ENCODE measurements at regions not wholly inside any gene's neighbourhood (a gene's known extent, or its start where the extent isn't known, plus 50 kb on each side); places are given as distances from the start of the nearest gene placed in this dataset.

DNA sequence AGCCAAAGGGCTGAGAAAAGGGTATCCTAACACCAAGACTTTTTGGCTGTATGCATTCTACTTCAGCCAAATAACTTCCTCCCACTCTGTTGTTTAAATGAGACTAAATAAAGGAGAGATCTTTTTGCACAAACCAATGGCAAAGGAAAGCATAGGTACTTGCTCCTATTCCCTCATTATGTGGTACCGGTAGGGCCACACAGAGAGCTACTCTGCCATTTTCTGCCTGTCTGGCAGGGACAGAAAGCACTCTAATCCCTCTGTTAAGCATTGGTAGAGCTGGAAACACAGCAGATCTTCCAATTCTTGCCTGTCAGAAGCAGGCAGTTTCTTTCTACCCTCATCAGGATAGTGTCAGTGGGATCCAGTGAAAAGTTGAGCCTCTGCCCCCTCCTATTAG is 918.3 kb upstream of the TMEFF2 start:
- DNase-seq (ENCODE audit: extremely low spot score, unreplicated experiment): no peak
- Mint-ChIP-seq H3K4me1 (ENCODE audit: unreplicated experiment) (no peaks in the 10 kb centered on the region), H3K36me3 (ENCODE audit: unreplicated experiment) (no peaks in the 10 kb centered on the region), H3K27ac (ENCODE audit: unreplicated experiment) (no peak overlapping the region), H3K9me3 (ENCODE audit: unreplicated experiment) (no peaks in the 10 kb centered on the region), H3K27me3 (ENCODE audit: unreplicated experiment) (no peaks in the 10 kb centered on the region), H3K4me3 (ENCODE audit: unreplicated experiment) (no peak overlapping the region)
- TF ChIP-seq, protein P1, sequence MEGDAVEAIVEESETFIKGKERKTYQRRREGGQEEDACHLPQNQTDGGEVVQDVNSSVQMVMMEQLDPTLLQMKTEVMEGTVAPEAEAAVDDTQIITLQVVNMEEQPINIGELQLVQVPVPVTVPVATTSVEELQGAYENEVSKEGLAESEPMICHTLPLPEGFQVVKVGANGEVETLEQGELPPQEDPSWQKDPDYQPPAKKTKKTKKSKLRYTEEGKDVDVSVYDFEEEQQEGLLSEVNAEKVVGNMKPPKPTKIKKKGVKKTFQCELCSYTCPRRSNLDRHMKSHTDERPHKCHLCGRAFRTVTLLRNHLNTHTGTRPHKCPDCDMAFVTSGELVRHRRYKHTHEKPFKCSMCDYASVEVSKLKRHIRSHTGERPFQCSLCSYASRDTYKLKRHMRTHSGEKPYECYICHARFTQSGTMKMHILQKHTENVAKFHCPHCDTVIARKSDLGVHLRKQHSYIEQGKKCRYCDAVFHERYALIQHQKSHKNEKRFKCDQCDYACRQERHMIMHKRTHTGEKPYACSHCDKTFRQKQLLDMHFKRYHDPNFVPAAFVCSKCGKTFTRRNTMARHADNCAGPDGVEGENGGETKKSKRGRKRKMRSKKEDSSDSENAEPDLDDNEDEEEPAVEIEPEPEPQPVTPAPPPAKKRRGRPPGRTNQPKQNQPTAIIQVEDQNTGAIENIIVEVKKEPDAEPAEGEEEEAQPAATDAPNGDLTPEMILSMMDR (IDR thresholded peaks at IDR 0.05): no peak

DNA sequence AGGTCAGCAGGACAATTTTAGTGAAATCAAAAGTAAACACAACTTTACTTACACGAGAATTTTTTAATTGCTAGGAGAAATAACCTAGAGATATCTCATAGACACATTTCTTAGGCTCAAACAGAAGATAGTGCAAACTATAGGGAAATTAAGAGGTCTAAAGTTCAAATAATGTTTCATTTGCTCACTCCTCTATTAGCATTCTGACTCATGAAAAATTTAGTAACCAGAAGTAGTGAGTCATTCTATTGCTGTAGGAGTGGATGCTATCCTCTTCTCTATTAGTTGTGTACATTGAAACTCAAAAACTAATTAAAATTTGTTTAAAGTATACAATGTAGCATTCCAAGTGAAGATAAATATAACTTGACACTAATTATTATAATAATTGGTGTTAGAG is 908.3 kb upstream of the TMEFF2 start:
- Mint-ChIP-seq H3K27me3 (ENCODE audit: unreplicated experiment) (no peaks in the 10 kb centered on the region), H3K4me1 (ENCODE audit: unreplicated experiment) (peaks cover 2% of the 10 kb centered on the region)
- TF ChIP-seq, protein P1 (IDR thresholded peaks at IDR 0.05): no peak

DNA sequence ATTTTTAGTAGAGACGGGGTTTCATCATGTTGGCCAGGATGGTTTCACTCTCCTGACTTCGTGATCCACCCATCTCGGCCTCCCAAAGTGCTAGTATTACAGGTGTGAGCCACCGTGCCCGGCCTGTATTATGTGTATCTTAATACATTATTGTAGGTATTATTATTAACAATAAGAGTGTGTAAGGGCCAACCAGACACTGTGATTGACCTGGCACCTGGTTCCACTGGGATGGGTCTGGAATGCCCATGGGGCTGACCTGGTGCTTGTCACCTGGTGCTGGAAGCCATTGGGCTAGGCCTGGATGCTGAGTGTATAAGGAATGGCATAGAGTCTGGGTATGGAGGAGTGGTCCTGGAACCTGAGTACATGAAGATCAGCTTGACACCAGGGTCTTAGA is 906.9 kb upstream of the TMEFF2 start:
- TF ChIP-seq, protein P1 (IDR thresholded peaks at IDR 0.05): no peak
- Mint-ChIP-seq H3K27ac (ENCODE audit: unreplicated experiment) (no peak overlapping the region), H3K27me3 (ENCODE audit: unreplicated experiment) (no peaks in the 10 kb centered on the region), H3K36me3 (ENCODE audit: unreplicated experiment) (no peaks in the 10 kb centered on the region), H3K9me3 (ENCODE audit: unreplicated experiment) (no peaks in the 10 kb centered on the region), H3K4me3 (ENCODE audit: unreplicated experiment) (no peak overlapping the region), H3K4me1 (ENCODE audit: unreplicated experiment) (peaks cover 2% of the 10 kb centered on the region)
- DNase-seq (ENCODE audit: extremely low spot score, unreplicated experiment): no peak

More for the DNA sequence above, 908.3 kb upstream of the TMEFF2 start:
- H3K4me3 Mint-ChIP-seq (ENCODE audit: unreplicated experiment): no peak overlapping the region
- H3K9me3 Mint-ChIP-seq (ENCODE audit: unreplicated experiment): no peaks in the 10 kb centered on the region
- H3K27ac Mint-ChIP-seq (ENCODE audit: unreplicated experiment): no peak overlapping the region
- H3K36me3 Mint-ChIP-seq (ENCODE audit: unreplicated experiment): no peaks in the 10 kb centered on the region
- DNase-seq (ENCODE audit: extremely low spot score, unreplicated experiment): no peak

DNA sequence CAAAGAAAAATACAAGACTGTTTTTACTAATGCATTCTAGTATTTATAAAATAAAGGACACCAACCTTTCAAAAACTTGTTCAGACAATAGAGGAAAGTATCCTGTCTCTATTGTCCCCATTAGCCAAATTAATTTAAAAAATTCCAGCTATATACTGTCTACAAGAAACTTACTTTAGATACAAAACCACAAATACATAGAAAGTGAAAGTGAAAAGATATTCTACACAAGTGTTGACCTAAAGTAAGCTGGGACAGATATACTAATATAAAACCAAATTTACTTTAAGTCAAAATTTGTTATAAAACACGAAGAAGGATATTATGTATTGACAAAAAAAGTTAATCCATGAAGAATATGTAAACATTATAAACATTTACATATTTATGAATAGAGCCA is 893.3 kb upstream of the TMEFF2 start:
- no peak overlapping the region for H3K4me3 Mint-ChIP-seq (ENCODE audit: unreplicated experiment)
- H3K27me3 Mint-ChIP-seq (ENCODE audit: unreplicated experiment): no peaks in the 10 kb centered on the region
- TF ChIP-seq, protein P1 (IDR thresholded peaks at IDR 0.05): no peak
- DNase-seq (ENCODE audit: extremely low spot score, unreplicated experiment): no peak
- peak overlapping the region; percentile 36 for H3K27ac Mint-ChIP-seq (ENCODE audit: unreplicated experiment)
- H3K4me1 Mint-ChIP-seq (ENCODE audit: unreplicated experiment): peaks cover 4% of the 10 kb centered on the region
- H3K36me3 Mint-ChIP-seq (ENCODE audit: unreplicated experiment): no peaks in the 10 kb centered on the region
- no peaks in the 10 kb centered on the region for H3K9me3 Mint-ChIP-seq (ENCODE audit: unreplicated experiment)

DNA sequence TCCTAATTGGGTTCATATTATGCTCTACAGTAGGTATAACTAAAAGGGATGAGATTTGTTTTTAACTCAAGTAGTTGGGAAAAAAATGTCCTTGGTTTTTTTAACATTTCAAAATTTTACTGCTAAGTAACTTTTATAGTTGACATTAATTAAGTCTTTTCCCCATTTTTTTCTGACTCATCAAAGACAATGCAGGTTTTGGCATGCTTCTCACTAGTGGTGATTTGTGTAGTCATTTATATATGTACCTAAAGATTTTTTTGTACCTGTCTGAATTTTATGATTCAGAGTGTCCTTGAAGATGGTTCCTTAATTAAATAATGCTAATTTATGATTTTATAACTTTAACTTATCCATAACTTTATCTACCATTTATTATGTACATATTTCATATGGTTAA is 882.3 kb upstream of the TMEFF2 start:
- no peak for DNase-seq (ENCODE audit: extremely low spot score, unreplicated experiment)
- TF ChIP-seq, protein P1 (IDR thresholded peaks at IDR 0.05): no peak
- Mint-ChIP-seq H3K36me3 (ENCODE audit: unreplicated experiment) (no peaks in the 10 kb centered on the region), H3K4me3 (ENCODE audit: unreplicated experiment) (no peak overlapping the region), H3K4me1 (ENCODE audit: unreplicated experiment) (peaks cover 4% of the 10 kb centered on the region), H3K9me3 (ENCODE audit: unreplicated experiment) (peaks cover 4% of the 10 kb centered on the region), H3K27ac (ENCODE audit: unreplicated experiment) (no peak overlapping the region), H3K27me3 (ENCODE audit: unreplicated experiment) (no peaks in the 10 kb centered on the region)

Data from osteocyte (in vitro differentiated cells).